K562 (cell line): ENCODE measurements at regions not wholly inside any gene's neighbourhood (a gene's known extent, or its start where the extent isn't known, plus 50 kb on each side); places are given as distances from the start of the nearest gene placed in this dataset.

Source experiments
- ATAC-seq: fragments of 200-7000 bp; cut with Tn5 transposase; 3 replicates; pipeline ENCODE4 v1.9.1; 2020; ENCODE audit warnings: moderate library complexity
- BruUV-seq: library from RNA; stranded (reverse); fragments of 400-500 nt; replicated peaks from 2 replicates; lab custom pipeline; 2021; lab: Mats Ljungman, UMichigan
- CTCF ChIA-PET: fragments of 300-600 bp; formaldehyde crosslinking; extraction: SDS; loops from one replicate; lab custom pipeline; 2021; ENCODE audit warnings: low intra/inter-chr PET ratio; lab: Yijun Ruan, JAX
- POLR2A ChIA-PET: fragments of 300-600, 350-650 bp; sonication (Branson Sonifier 250); formaldehyde crosslinking; extraction: SDS; loops from one replicate; lab custom pipeline; 2021; ENCODE audit warnings: antibody characterized with exemption, inconsistent platforms; lab: Yijun Ruan, JAX
- DNase-seq, 4 experiments: peaks; one replicate each; pipeline versions ENCODE4 v3.0.0 to v3.0.0-alpha.2; 2011 to 2018; ENCODE audit warnings: low spot score in 3 of 4, mixed read lengths in 3 of 4; ENCODE audit errors: extremely low read depth in 1 of 4
- FAIRE-seq: peaks from 2 replicates; lab custom pipeline; 2011; peaks lifted over from hg19 to GRCh38; lab: Jason Lieb, UNC
- H2AFZ ChIP-seq: 2 replicates; pipeline ENCODE4 v1.6.0; 2011; ENCODE audit warnings: low read depth, low read length, control low read depth, inconsistent platforms
- H3K27ac ChIP-seq: fragments of 200-600 bp; 3 replicates; pipeline ENCODE4 v1.8.0; 2011; ENCODE audit warnings: low read depth, mild to moderate bottlenecking, control low read depth, inconsistent platforms, low read length, moderate library complexity, mixed read lengths; ENCODE audit errors: extremely low read depth
- H3K27me3 ChIP-seq, 2 experiments: fragments of 300-600 bp in 1 of 2; 2 replicates in 1 of 2; 3 replicates in 1 of 2; pipeline versions ENCODE4 v1.6.0 to v1.8.0; 2011; ENCODE audit warnings: inconsistent platforms in 2 of 2, low read length in 2 of 2, mild to moderate bottlenecking in 1 of 2, mixed read lengths in 1 of 2, moderate library complexity in 1 of 2; ENCODE audit not compliant: control insufficient read depth in 2 of 2, insufficient read depth in 2 of 2
- H3K36me3 ChIP-seq: fragments of 300-600 bp; 3 replicates; pipeline ENCODE4 v1.8.0; 2011; ENCODE audit warnings: mild to moderate bottlenecking, low read length, inconsistent platforms; ENCODE audit not compliant: control insufficient read depth, insufficient read depth
- H3K4me1 ChIP-seq, 2 experiments: fragments of 200-600 bp in 1 of 2; replicated peaks in 1 of 2; 2 replicates in 1 of 2; 3 replicates in 1 of 2; pipeline versions ENCODE4 v1.5.1 to v1.8.0; 2011; ENCODE audit warnings: inconsistent platforms in 2 of 2, low read length in 2 of 2, mild to moderate bottlenecking in 1 of 2, mixed read lengths in 1 of 2, moderate library complexity in 1 of 2; ENCODE audit not compliant: control insufficient read depth in 2 of 2, insufficient read depth in 2 of 2
- H3K4me2 ChIP-seq: 2 replicates; pipeline ENCODE4 v1.6.1; 2011; ENCODE audit warnings: low read length, control low read depth, inconsistent platforms, mixed read lengths; ENCODE audit not compliant: insufficient read depth
- H3K4me3 ChIP-seq: fragments of 200-600 bp; sonication (generic), shearing (Covaris generic); 2 replicates; pipeline ENCODE4 v1.5.1; 2016; ENCODE audit warnings: control low read depth, inconsistent platforms
- H3K79me2 ChIP-seq: fragments of 200-600 bp; 3 replicates; pipeline ENCODE4 v1.8.0; 2011; ENCODE audit warnings: low read length, inconsistent platforms; ENCODE audit not compliant: control insufficient read depth, insufficient read depth
- H3K9ac ChIP-seq, 2 experiments: 2 replicates each; pipeline versions ENCODE4 v1.6.0 to v1.6.1; 2011; ENCODE audit warnings: low read depth in 2 of 2, low read length in 2 of 2, control low read depth in 1 of 2, inconsistent platforms in 1 of 2, mild to moderate bottlenecking in 1 of 2, mixed read lengths in 1 of 2; ENCODE audit not compliant: insufficient read depth in 1 of 2
- H3K9me1 ChIP-seq: one replicate; pipeline ENCODE4 v1.6.0; 2011; ENCODE audit warnings: inconsistent platforms, mild to moderate bottlenecking, low read length, moderate library complexity; ENCODE audit not compliant: control insufficient read depth, insufficient read depth
- H3K9me3 ChIP-seq: replicated peaks from 2 replicates; pipeline ENCODE4 v1.5.1; 2011; ENCODE audit warnings: low read depth, low read length, inconsistent platforms; ENCODE audit not compliant: control insufficient read depth, insufficient read depth
- H4K20me1 ChIP-seq: replicated peaks from 2 replicates; pipeline ENCODE4 v1.6.1; 2011; ENCODE audit warnings: low read length, inconsistent platforms, mixed read lengths; ENCODE audit not compliant: control insufficient read depth, insufficient read depth
- ARNT ChIP-seq, 2 experiments: fragments of 450-650 bp; IDR thresholded peaks; 2 replicates each; pipeline ENCODE4 v1.6.1; 2016; ENCODE audit warnings: mild to moderate bottlenecking in 1 of 2
- CHCHD3 ChIP-seq: fragments of 250-450 bp; sonication (Bioruptor Pico); IDR thresholded peaks from 2 replicates; pipeline ENCODE4 v2.1.2; 2022; ENCODE audit warnings: mild to moderate bottlenecking
- CHD4 ChIP-seq: fragments of 200-600 bp; sonication (generic); IDR thresholded peaks from 3 replicates; pipeline ENCODE4 v1.6.1; 2012; ENCODE audit warnings: low read depth, mild to moderate bottlenecking, mixed read lengths, low read length, inconsistent platforms; ENCODE audit not compliant: insufficient read depth, insufficient replicate concordance, poor library complexity, severe bottlenecking
- DNMT1 ChIP-seq: fragments of 450-650 bp; IDR thresholded peaks from 2 replicates; pipeline ENCODE4 v1.6.1; 2016; ENCODE audit warnings: antibody characterized with exemption, mild to moderate bottlenecking
- GMEB1 ChIP-seq: fragments of 250-450 bp; sonication (Bioruptor Pico); IDR thresholded peaks from 2 replicates; pipeline ENCODE4 v1.4.0; 2020; ENCODE audit warnings: mild to moderate bottlenecking
- MTF1 ChIP-seq: fragments of 250-450 bp; sonication (Bioruptor Pico); IDR thresholded peaks from 2 replicates; pipeline ENCODE4 v1.9.0; 2021; ENCODE audit warnings: moderate library complexity, mild to moderate bottlenecking, inconsistent platforms, borderline replicate concordance
- MXI1 ChIP-seq: IDR thresholded peaks from 2 replicates; pipeline ENCODE4 v1.6.1; 2011; ENCODE audit warnings: low read depth, mild to moderate bottlenecking, improper control_type of control experiment, low read length
- RHOXF2B ChIP-seq: fragments of 250-450 bp; sonication (Bioruptor Pico); conservative IDR thresholded peaks from 2 replicates; pipeline ENCODE4 v1.5.1; 2021
- RNF2 ChIP-seq: sonication (generic); IDR thresholded peaks from 2 replicates; pipeline ENCODE4 v1.6.1; 2016
- ZBTB12 ChIP-seq: fragments of 250-450 bp; sonication (Bioruptor Pico); IDR thresholded peaks from 2 replicates; pipeline ENCODE4 v1.4.0; 2020
- ZBTB7A ChIP-seq: IDR thresholded peaks from 2 replicates; pipeline ENCODE4 v1.6.1; 2011; ENCODE audit warnings: low read depth, mild to moderate bottlenecking, low read length, moderate library complexity, borderline replicate concordance; ENCODE audit not compliant: control insufficient read depth
- ZC3H11A ChIP-seq: IDR thresholded peaks from 2 replicates; pipeline ENCODE4 v1.6.1; 2012; ENCODE audit warnings: low read depth, low read length, improper control_type of control experiment
- ZNF76 ChIP-seq: fragments of 250-450 bp; sonication (Bioruptor Pico); IDR thresholded peaks from 2 replicates; pipeline ENCODE4 v1.4.0; 2020; ENCODE audit warnings: mild to moderate bottlenecking, moderate library complexity, borderline replicate concordance
- WGBS: fragments of 100-300 bp; shearing (Covaris generic); methylation state at CpG from one replicate; pipeline ENCODE4 v1.1.6; 2016; ENCODE audit warnings: low coverage, mixed read lengths; ENCODE audit not compliant: insufficient coverage; ENCODE audit errors: missing lambda C conversion rate; 5-methylcytosine and 5-hydroxymethylcytosine counted together
- in situ Hi-C: fragments of 300-500 bp; cut with MboI; formaldehyde crosslinking; loops from 4 replicates; pipeline ENCODE4 v1.15.0; 2018; ENCODE audit warnings: inconsistent platforms, mixed read lengths
- intact Hi-C: fragments of 100-400 bp; cut with micrococcal nuclease; formaldehyde crosslinking; loops from 2 replicates; pipeline ENCODE4 v1.14.2; 2022
- TF ChIP-seq, protein P1 (sequence below): sonication (generic); formaldehyde crosslinking; IDR thresholded peaks from 2 replicates; pipeline ENCODE4 v1.8.1; 2023; ENCODE audit warnings: mild to moderate bottlenecking, missing genetic modification reagents
- TF ChIP-seq, protein P2 (sequence below): IDR thresholded peaks from 3 replicates; pipeline ENCODE4 v1.6.1; 2011; ENCODE audit warnings: borderline replicate concordance, mild to moderate bottlenecking; ENCODE audit not compliant: insufficient read length, insufficient read depth
- TF ChIP-seq, protein P3 (sequence below): sonication (generic); formaldehyde crosslinking; IDR thresholded peaks from 2 replicates; pipeline ENCODE4 v1.8.1; 2022; ENCODE audit warnings: missing genetic modification reagents

DNA sequence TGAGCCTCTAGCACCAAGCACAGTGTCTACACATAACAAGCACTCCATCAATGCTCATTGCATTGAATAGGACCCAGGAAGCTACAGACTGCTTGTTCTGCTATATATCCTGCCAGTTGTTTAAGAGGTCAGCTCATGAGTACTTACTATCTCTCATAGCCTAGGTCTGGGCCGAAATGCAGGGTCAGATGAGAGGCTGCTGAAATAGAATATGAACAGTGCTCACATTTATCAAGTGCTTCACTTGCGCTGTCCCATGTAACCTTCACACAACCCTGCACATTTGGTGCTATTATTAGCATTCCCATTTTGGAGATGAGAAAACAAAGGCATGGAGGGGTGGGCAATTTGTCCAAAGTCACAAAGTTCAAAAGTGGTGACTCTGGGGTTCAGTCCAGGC lies 153.6 kb downstream of the FGF18 start:
- H3K4me3 ChIP-seq = no peak overlapping the region
- no peak overlapping the region for H3K9ac ChIP-seq
- no peaks in the 10 kb centered on the region for H3K9me3 ChIP-seq
- H4K20me1 ChIP-seq = no peaks in the 10 kb centered on the region
- H3K27ac ChIP-seq = no peak overlapping the region
- intact Hi-C loops = no loop called here
- no peaks in the 10 kb centered on the region for H3K36me3 ChIP-seq
- DNase-seq = no peak
- no peaks in the 10 kb centered on the region for H3K4me1 ChIP-seq
- no peak for ATAC-seq
- H3K79me2 ChIP-seq = no peaks in the 10 kb centered on the region
- no TSS peak for BruUV-seq
- no peaks in the 10 kb centered on the region for H3K9me1 ChIP-seq
- H3K27me3 ChIP-seq = peaks cover 5 to 40% of the 10 kb centered on the region in 2 experiments; a peak in 3 of 5 replicates
- WGBS = 0% methylated on average over 2 of the region's 2 CpGs
- CTCF ChIA-PET = no interaction called here
- FAIRE-seq = no peak
- POLR2A ChIA-PET = no interaction called here
- no peak overlapping the region for H2AFZ ChIP-seq
- H3K4me2 ChIP-seq = no peak overlapping the region
- in situ Hi-C loops = no loop called here
- TF ChIP-seq, protein P1, sequence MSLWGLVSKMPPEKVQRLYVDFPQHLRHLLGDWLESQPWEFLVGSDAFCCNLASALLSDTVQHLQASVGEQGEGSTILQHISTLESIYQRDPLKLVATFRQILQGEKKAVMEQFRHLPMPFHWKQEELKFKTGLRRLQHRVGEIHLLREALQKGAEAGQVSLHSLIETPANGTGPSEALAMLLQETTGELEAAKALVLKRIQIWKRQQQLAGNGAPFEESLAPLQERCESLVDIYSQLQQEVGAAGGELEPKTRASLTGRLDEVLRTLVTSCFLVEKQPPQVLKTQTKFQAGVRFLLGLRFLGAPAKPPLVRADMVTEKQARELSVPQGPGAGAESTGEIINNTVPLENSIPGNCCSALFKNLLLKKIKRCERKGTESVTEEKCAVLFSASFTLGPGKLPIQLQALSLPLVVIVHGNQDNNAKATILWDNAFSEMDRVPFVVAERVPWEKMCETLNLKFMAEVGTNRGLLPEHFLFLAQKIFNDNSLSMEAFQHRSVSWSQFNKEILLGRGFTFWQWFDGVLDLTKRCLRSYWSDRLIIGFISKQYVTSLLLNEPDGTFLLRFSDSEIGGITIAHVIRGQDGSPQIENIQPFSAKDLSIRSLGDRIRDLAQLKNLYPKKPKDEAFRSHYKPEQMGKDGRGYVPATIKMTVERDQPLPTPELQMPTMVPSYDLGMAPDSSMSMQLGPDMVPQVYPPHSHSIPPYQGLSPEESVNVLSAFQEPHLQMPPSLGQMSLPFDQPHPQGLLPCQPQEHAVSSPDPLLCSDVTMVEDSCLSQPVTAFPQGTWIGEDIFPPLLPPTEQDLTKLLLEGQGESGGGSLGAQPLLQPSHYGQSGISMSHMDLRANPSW (CRISPR knock-in tag) = no peak
- TF ChIP-seq ARNT (IDR thresholded peaks at IDR 0.05) (no peak), RNF2 (no peak), ZBTB12 (CRISPR knock-in tag) (no peak), DNMT1 (no peak), CHD4 (no peak), ZC3H11A (no peak), RHOXF2B (CRISPR knock-in tag) (no peak), ZBTB7A (no peak), ZNF76 (CRISPR knock-in tag) (no peak), CHCHD3 (CRISPR knock-in tag) (no peak), MXI1 (no peak), MTF1 (CRISPR knock-in tag) (no peak), GMEB1 (CRISPR knock-in tag) (no peak)
- TF ChIP-seq, protein P2, sequence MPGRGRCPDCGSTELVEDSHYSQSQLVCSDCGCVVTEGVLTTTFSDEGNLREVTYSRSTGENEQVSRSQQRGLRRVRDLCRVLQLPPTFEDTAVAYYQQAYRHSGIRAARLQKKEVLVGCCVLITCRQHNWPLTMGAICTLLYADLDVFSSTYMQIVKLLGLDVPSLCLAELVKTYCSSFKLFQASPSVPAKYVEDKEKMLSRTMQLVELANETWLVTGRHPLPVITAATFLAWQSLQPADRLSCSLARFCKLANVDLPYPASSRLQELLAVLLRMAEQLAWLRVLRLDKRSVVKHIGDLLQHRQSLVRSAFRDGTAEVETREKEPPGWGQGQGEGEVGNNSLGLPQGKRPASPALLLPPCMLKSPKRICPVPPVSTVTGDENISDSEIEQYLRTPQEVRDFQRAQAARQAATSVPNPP = no peak
- TF ChIP-seq, protein P3, sequence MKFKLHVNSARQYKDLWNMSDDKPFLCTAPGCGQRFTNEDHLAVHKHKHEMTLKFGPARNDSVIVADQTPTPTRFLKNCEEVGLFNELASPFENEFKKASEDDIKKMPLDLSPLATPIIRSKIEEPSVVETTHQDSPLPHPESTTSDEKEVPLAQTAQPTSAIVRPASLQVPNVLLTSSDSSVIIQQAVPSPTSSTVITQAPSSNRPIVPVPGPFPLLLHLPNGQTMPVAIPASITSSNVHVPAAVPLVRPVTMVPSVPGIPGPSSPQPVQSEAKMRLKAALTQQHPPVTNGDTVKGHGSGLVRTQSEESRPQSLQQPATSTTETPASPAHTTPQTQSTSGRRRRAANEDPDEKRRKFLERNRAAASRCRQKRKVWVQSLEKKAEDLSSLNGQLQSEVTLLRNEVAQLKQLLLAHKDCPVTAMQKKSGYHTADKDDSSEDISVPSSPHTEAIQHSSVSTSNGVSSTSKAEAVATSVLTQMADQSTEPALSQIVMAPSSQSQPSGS (CRISPR knock-in tag) = no peak
